GM19455 (cell line): ENCODE measurements at regions not wholly inside any gene's neighbourhood (a gene's known extent, or its start where the extent isn't known, plus 50 kb on each side); places are given as distances from the start of the nearest gene placed in this dataset.

Experiments used
- ATAC-seq: cut with Tn5 transposase; IDR thresholded peaks from one replicate; pipeline ENCODE4 v1.9.1; 2021; ENCODE audit not compliant: unreplicated experiment

DNA sequence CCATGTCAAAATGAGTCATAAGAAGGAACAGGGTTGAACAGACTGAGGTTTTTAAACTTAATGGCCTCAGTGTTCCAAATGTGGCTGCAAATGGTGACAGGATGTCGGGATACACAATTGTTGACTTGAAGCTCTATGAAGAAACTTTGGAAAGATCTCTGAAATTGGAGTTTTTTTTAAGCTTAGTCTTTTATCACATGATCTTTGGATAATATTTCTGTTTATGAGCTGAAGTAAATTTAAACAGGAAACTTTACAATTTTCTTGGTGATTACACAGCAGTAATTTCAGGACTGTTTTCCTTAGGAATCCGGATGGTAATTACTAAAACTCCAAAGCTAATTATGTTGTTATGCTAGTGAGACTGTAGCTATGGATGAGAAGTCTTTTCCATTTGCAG, 199.1 kb upstream of the NRXN1 start:
- ATAC-seq: no peak

- no peak for ATAC-seq
Observed at GRCh38 chr2:51225377-51225776, 193.4 kb upstream of the NRXN1 start.

DNA sequence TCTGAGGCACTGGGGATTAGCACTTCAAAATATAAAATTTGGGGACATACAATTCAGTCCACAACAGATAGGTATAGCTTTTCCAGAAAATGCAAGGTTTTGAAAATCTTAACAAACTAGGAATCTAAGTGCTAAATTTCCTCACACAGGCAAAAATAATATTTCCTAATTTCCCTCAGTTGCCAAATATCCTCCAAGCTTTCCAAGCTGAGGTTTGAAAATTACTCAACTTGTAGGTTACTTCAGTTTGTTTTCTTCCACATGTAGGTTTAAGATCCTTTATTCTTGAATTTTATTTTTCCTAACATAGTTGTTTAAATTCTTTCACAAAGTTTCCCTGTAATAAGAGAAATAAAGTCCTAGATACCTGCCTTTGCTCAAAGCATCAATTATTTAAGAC, 192.9 kb upstream of the NRXN1 start:
- no peak for ATAC-seq

- no peak for ATAC-seq
Observed at GRCh38 chr2:51222106-51222505, 190.2 kb upstream of the NRXN1 start.

- no peak for ATAC-seq
Observed at GRCh38 chr2:51220606-51221005, 188.7 kb upstream of the NRXN1 start.

DNA sequence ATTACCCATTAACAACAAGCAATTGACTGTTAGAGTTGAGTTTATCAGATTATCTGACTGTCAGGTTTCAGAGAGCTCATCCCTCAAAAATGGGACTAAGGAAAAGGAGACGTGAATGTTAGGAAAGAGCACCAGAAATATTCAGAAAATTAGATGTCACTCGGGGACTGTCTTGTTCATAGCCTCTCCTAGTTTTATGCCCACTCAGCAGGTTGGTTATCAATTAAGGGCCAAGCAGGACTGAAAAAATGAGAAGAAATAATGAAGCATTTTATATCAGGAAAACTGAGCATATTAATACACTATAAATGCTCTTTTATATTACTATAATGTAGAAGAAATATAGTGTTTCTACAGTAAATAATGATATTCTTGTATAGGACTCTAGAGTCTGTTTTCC, 188.1 kb upstream of the NRXN1 start:
- ATAC-seq: no peak

GRCh38 chr2:51219468-51219867, 187.5 kb upstream of the NRXN1 start:
- no peak for ATAC-seq

DNA sequence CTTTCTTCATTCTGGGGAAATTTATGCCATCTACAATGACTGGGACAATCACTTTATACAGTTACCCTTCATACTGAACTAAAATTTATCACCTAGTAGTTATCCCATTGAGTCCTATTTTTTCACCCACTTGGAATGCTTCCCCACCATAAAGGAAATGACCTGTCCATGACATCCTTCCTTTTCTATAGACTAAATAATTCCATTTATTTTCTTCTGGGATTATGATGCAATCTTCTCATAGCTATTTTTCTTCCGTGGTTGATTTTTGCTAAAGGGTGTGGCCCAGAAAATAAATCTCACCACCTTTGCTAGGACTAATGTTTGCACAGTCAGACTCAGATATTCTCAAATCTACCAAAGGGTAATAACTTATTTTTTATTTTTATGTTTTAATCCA, 186.1 kb upstream of the NRXN1 start:
- no peak for ATAC-seq

DNA sequence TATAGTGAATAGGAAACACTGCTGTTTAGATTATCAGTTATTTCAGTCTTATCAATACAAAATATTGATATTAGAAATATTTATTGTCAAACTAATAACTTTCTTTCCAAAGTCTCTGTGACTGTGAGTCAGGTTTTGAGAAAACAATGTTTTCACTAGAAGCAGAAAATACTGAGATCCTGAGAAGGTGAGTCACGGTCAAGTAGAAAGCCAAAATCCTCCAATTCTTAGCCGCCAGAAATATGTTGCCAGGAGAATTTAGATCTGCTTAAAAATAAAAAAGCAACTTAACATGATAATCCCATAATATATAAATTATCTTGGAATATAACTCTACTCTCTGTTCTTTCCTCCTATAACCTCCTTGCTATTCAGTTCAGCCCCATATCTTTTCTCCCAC, 181.9 kb upstream of the NRXN1 start:
- ATAC-seq: no peak

- ATAC-seq: no peak
Observed at GRCh38 chr2:51212374-51212773, 180.4 kb upstream of the NRXN1 start.

- no peak for ATAC-seq
Observed at GRCh38 chr2:51208521-51208920, 176.6 kb upstream of the NRXN1 start.

GRCh38 chr2:51201295-51201694, 169.4 kb upstream of the NRXN1 start:
- no peak for ATAC-seq

- no peak for ATAC-seq
Observed at GRCh38 chr2:51194656-51195055, 162.7 kb upstream of the NRXN1 start.

- no peak for ATAC-seq
Observed at GRCh38 chr2:51170273-51170672, 138.3 kb upstream of the NRXN1 start.

DNA sequence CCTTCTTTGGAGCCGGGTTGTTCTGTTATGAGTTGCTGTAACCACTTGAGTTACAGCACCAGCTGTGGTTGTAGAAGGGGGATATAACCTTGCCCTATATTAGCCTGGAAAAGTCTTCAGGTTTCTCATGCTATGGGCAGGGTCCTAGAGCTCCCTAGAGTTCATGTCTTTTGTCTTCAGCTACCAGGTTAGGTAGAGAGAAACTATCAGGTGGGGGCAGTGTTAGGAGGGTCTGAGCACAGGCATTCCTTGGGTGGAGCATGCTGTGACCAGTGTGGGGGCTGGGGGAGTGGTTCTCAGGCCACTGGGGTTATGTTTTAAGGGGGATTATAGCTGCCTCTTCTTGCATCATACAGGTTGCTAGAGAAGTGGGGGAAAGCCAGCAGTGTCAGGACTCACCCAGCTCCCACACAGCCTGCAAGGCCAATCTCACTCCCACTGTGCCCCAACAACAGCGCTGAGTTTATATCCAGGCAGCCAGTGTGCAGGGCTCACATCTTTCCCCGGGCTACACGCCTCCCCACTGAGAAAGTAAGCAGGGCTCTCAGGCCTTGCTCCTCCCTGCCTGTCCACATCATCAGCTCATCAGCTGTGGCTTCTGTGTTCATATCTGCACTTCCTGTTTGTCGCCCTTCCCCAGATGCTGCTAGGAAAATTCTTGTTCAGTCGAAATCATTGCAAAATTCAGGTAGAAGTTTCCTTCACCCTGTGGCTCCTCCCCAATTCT, 133.8 kb upstream of the NRXN1 start:
- no peak for ATAC-seq

DNA sequence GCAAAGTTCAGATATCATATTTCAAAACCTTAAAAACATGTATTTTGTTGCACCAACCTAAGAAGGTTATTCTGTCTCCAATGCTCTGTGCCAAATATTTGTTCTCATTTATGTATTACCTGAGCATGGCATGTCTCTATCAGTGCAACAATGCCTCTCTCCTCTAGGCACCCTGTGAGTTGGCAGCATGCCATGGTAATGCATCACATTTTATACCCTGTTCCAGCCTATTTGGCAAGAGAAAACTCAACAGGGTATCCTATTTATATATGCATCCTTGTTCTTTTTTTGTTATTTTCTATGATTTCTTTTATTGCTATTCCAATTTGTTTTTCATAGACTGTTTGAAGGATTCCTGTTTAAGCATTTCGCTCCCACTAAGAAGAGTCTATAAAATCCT, 126.3 kb upstream of the NRXN1 start:
- ATAC-seq: no peak

GRCh38 chr2:51153236-51153635, 121.3 kb upstream of the NRXN1 start:
- no peak for ATAC-seq

GRCh38 chr2:51151490-51152140, 119.7 kb upstream of the NRXN1 start:
- no peak for ATAC-seq

- no peak for ATAC-seq
Observed at GRCh38 chr2:51149725-51150124, 117.8 kb upstream of the NRXN1 start.

DNA sequence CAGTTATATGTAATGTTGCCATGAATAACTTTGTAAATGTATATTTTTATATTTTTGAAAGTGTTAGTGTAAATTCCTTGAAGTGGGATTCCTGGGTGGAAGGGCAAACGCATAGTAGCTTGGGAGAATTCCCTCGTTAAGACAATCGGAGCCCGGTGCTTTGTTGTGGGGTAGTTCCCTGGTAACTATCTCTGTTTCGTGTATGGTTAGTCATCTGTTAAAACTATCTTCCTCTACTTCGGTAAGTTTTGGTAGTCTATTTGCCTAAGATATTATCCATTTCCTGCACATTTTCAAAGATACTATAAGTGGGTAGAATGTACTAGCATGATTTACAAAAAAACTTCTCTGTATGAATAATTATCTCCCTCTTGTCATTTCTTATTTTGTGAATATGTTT, 113.8 kb upstream of the NRXN1 start:
- ATAC-seq: no peak

GRCh38 chr2:51120754-51121280, 88.9 kb upstream of the NRXN1 start:
- no peak for ATAC-seq

- no peak for ATAC-seq
Observed at GRCh38 chr2:51111532-51111931, 79.6 kb upstream of the NRXN1 start.

GRCh38 chr2:51108794-51109193, 76.9 kb upstream of the NRXN1 start:
- no peak for ATAC-seq
